Dermis microvascular lymphatic vessel endothelial cell (primary cell): ENCODE measurements at regions not wholly inside any gene's neighbourhood (a gene's known extent, or its start where the extent isn't known, plus 50 kb on each side); places are given as distances from the start of the nearest gene placed in this dataset.
"Not testable (repeated sequence)": the region's sequence is repeated elsewhere in the genome, so short reads cannot be mapped to it uniquely, and the experiment has no call there.

Experiments
- DNase-seq, 2 donors: peaks; one replicate each; pipeline versions ENCODE4 v3.0.0 to v3.0.0-alpha.2; 2010; ENCODE audit warnings: low read depth in 2 of 2

- no peak for DNase-seq
Observed at GRCh38 chr6:2378046-2378657, 132.7 kb upstream of the GMDS start.

DNA sequence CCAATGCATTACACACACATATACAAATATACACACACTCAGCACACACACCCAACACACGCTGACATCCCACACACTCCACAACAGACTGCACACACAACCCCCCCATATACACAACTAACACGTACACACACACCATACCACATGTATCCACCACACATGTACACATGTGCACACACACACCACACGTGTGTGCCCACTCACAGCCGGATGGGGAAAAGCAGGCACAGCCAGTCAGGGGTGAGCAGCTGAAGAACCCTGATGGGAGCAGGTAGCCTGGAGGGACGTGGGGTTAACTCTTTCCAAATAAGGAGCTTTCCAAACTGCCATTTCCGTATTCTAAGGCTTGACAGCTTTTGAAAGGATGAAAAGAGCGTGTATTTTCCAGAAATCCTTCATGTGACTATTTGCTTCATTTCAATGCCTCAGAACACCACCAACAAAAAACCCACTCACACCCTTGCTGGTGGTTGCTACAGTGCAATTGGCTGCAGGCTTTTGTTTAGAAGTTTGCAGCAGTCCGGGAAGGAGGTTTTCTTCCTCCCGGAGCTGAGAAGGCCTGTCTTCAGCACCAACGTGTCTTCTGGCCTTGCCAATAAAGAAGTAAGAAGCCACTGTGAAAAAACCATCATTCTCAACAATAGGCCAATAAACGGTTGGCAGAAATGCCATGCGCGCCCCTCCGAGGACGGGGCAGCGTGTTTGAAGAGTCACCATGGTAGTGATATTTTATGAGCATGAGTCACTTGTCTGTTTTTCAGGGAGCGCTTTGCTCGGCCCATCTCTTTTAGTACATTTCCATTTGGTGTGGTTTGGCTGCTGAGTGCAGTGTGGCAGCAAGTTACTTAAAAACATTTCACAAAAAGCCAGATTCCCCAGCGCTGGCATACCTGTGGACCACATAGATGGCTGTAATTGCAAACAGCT is 131.3 kb upstream of the GMDS start:
- DNase-seq, result peak in 1 of 2 donors; percentile 55

DNA sequence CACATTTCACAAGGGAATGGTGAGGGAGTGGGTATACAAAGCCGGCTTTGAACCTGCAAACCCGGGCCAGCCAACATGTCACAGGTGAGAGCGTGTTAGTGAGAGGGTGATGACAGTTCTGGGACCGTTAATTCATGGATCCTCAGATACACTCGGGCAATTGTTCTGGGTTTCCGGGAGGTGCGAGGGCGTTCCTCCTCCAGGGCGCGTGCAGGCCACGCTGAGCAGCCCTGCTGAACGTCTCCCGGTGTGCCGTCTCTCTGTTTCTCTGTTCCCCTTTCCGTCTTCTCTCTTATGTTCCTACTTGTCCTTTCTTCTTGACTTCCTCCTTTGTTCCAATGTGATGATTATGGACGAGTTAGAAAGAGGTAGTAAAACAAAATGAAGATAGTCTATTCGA is 130.0 kb upstream of the GMDS start:
- DNase-seq, result no peak

- DNase-seq, result no peak
Observed at GRCh38 chr6:2369606-2370005, 124.2 kb upstream of the GMDS start.

- no peak for DNase-seq
Observed at GRCh38 chr6:2363211-2363610, 117.8 kb upstream of the GMDS start.

DNA sequence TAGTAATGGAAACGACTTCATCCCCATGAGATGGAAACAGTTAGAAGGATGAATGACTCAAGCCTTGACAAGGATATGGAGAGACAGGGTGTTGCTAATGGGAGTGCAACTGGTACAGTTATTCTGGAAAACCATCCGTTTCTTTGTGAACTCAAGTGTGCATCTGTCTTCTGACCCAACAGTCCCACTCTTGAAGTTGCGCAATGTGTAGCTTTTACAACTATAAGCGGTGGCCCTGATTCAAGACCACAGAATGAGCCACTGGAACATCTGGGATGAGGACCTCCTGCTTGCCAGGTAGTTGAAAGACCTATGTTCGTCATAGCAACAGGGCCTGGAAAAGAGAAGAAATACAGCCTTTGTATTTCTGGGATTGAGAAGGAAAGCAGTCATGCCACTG is 115.8 kb upstream of the GMDS start:
- DNase-seq, result no peak

DNA sequence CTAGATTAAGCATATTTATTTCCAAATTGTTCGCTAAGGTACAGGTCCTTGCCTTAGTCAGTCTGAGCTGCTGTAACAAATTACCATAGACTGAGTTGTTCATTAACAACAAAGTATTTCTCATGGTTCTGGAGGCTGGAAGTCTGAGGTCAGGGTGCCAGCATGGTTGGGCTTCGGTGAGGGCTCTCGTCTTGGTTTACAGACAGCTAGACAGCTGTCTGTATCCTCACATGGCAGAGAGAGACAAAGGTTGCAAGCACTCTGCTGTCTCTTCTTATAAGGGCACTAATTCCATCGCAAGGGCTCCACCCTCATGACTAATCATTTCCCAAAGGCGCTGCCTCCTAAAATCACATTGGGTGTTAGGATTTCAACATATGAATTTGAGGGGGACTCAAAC is 115.3 kb upstream of the GMDS start:
- DNase-seq, result no peak

GRCh38 chr6:2360126-2360525 is 114.7 kb upstream of the GMDS start:
- DNase-seq, result no peak

DNA sequence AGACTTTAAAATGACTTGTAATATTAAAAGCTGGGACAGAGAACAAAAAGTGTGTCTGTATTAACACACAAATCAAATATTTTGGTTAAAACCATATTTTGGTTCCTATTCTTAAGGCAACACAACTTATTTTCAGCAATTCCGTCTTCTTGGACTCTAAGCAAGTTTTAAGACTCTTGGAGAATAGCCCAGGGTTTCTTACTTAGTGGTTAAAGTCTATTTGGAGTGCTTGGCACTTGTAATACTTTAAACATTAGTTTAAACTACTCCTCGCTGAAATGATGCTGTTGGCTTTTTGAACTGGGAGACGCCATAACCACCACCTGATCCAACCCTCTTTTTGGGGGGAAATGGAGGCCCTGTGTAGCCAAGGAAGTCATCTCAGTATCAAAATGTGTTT is 109.7 kb upstream of the GMDS start:
- DNase-seq, result no peak

- DNase-seq, result no peak
Observed at GRCh38 chr6:2354138-2354491, 108.7 kb upstream of the GMDS start.

DNA sequence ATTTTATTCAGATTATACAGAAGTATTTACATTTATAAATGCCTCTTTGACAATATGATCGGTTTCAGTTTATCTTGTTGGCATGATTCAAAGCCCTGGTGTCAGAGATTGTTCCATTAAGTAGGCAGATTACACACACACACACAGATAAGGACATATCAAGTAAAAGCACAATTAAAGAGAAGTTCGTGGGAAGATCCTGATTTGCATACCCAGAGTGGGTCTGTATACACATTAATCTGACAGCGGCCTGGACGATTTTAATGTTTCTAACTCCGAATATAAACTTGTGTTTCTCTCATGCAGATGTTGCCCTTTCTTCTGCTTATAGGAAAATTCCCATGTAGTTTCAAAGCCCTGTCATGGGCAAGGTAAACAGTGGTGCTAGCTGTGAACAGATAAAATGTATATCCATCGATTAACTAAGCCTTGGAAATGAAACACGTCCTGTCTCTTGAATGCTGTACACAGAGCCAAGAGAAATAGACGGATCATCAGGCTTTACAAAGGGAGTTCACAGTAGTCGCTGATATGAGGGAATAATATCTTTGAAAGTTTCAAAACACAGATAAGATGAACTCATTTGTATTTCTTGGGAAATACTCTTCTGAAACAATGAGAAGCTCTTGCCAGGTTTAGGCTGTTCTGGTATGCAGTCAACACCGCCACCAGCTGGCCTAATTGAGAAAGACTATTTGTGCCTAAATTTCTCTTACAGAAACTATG is 108.2 kb upstream of the GMDS start:
- peak; percentile 72 to 85 for DNase-seq

- DNase-seq, result no peak
Observed at GRCh38 chr6:2351807-2352431, 106.5 kb upstream of the GMDS start.

GRCh38 chr6:2351090-2351489 is 105.7 kb upstream of the GMDS start:
- DNase-seq, result no peak

- no peak for DNase-seq
Observed at GRCh38 chr6:2346078-2346477, 100.7 kb upstream of the GMDS start.

GRCh38 chr6:2344319-2344905 is 99.0 kb upstream of the GMDS start:
- no peak for DNase-seq

- no peak for DNase-seq
Observed at GRCh38 chr6:2327591-2327990, 82.2 kb upstream of the GMDS start.

GRCh38 chr6:2324166-2324953 is 79.0 kb upstream of the GMDS start:
- no peak for DNase-seq

GRCh38 chr6:2317498-2317897 is 72.1 kb upstream of the GMDS start:
- DNase-seq, result not testable (repeated sequence)

DNA sequence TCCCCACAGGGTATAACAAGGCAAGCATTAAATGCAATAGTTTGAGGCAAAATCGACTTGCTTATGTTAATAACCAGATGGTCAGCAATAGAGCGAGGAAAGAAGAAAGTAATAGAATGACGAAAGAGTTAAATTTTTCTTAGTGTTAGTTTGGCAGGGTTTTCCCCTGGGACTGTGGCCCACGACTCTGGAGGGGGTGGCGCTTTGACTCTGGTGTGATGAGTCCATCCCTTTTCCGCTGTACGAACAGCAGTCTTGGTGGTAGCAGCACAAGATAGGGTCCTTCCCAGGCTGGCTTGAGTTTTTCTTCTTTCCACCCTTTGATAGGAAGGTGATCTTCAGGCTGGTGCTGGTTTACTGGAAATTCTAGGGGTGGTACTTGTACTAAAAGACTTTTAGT is 69.2 kb upstream of the GMDS start:
- no peak for DNase-seq

- DNase-seq, result no peak
Observed at GRCh38 chr6:2310042-2310441, 64.6 kb upstream of the GMDS start.

GRCh38 chr6:2309122-2309521 is 63.7 kb upstream of the GMDS start:
- no peak for DNase-seq
